ENCODE measurements at regions not wholly inside any gene's neighbourhood (a gene's known extent, or its start where the extent isn't known, plus 50 kb on each side); places are given as distances from the start of the nearest gene placed in this dataset.

GRCh38 chr2:236979664-236980063, 106.0 kb upstream of the COPS8 start:
- TF ChIP-seq CTCF (IDR thresholded peaks at IDR 0.05) (no peak), AFF4 (CRISPR knock-in tag; IDR thresholded peaks at IDR 0.05; ENCODE audit: borderline replicate concordance) (no peak)
